SK-N-MC (cell line): ENCODE measurements at regions not wholly inside any gene's neighbourhood (a gene's known extent, or its start where the extent isn't known, plus 50 kb on each side); places are given as distances from the start of the nearest gene placed in this dataset.

Experiments used
- DNase-seq: peaks from one replicate; pipeline ENCODE4 v3.0.0-alpha.2; 2011; ENCODE audit warnings: low read depth, low spot score
- H3K27ac ChIP-seq: fragments of 200-600 bp; sonication (generic); 2 replicates; pipeline ENCODE4 v1.5.1; 2016; ENCODE audit warnings: mixed run types
- H3K36me3 ChIP-seq: fragments of 200-600 bp; sonication (generic); 2 replicates; pipeline ENCODE4 v1.6.1; 2017; ENCODE audit warnings: antibody characterized with exemption, low read length, mixed read lengths; ENCODE audit not compliant: insufficient read depth
- H3K4me3 ChIP-seq: fragments of 200-600 bp; sonication (generic); 2 replicates; pipeline ENCODE4 v1.5.1; 2016
- H3K9ac ChIP-seq: fragments of 200-600 bp; sonication (generic); 2 replicates; pipeline ENCODE4 v1.8.0; 2017; ENCODE audit warnings: mixed run types, mixed read lengths; ENCODE audit not compliant: insufficient read length
- H3K9me3 ChIP-seq: fragments of 200-600 bp; sonication (generic); 2 replicates; pipeline ENCODE4 v1.6.1; 2017; ENCODE audit warnings: low read depth, mild to moderate bottlenecking, antibody characterized with exemption, low read length, moderate library complexity, mixed read lengths
- EZH2 ChIP-seq: fragments of 200-600 bp; sonication (generic); IDR thresholded peaks from one replicate; pipeline ENCODE4 v1.6.1; 2017; ENCODE audit warnings: antibody characterized with exemption
- FOXP2 ChIP-seq: optimal IDR thresholded peaks from 2 replicates; pipeline ENCODE3; 2011; ENCODE audit warnings: mild to moderate bottlenecking, moderate library complexity; ENCODE audit not compliant: insufficient read depth; ENCODE audit errors: extremely low read length, control extremely low read depth
- POLR2AphosphoS5 ChIP-seq: IDR thresholded peaks from 2 replicates; pipeline ENCODE4 v1.6.1; 2012; ENCODE audit warnings: mild to moderate bottlenecking, low read depth, low read length, borderline replicate concordance

DNA sequence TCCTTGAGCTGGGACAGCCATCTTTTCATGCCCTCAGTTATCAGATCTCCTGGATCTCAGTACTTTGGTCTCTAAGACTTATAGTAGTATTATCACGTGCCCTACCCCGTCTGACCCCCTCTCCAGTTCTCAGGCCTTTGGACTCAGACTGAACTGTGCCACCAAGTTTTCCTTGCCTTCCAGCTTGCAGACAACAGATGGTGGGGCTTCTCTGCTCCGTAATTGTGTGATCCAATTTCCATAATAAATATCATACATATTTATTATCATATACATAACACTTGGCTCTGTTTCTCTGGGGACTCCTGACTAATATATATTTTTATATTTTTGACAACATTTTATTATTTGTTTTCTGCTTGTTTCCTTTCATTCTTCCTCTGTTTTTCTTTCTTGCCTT is 458.8 kb upstream of the SEMA6D start:
- Histone ChIP-seq H3K27ac (no peak overlapping the region), H3K9ac (no peak overlapping the region), H3K9me3 (no peaks in the 10 kb centered on the region), H3K36me3 (no peaks in the 10 kb centered on the region), H3K4me3 (no peak overlapping the region)
- TF ChIP-seq EZH2 (no peak), POLR2AphosphoS5 (no peak), FOXP2 (no peak)
- DNase-seq = no peak

DNA sequence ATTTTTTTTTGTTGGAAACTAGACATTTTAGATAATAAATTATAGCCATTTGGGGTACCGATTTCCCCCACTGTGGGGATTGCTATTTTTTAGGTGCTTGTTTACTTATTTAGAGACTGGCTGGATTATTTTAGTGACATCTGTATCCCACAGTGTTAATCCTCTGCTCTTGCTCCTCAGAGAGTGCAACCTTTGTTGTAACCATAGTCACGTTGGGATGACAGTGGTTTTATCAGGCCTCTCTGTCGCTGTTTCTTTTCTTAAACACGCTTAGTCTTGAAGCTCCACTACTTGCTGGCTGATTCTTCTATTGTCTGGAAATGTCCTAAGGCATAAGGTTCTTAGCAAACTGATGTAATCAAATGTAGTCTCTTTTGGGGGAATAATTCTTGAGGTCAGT is 451.6 kb upstream of the SEMA6D start:
- no peak for DNase-seq
- no peak overlapping the region for H3K27ac ChIP-seq
- H3K36me3 ChIP-seq = no peaks in the 10 kb centered on the region
- TF ChIP-seq EZH2 (no peak), POLR2AphosphoS5 (no peak), FOXP2 (no peak)
- H3K4me3 ChIP-seq = no peak overlapping the region
- no peak overlapping the region for H3K9ac ChIP-seq
- no peaks in the 10 kb centered on the region for H3K9me3 ChIP-seq

DNA sequence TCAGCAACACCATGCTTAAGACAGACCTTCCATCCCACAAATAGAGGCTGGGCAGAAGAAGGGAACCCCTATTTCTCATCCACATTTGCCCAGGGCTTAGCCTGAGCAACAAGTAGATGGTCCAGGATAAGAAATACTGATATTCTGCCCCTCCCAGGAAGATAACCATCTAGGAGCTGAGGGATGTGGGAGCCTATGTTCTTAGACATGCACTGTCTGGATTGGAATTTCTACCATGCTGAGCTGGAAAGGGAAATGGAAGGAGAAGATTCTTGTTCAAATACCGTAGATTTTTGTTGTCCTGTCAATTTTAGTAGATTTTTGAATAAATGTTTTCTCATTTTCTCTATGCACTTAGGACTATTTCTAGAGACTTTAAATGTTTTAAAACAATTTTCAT is 450.7 kb upstream of the SEMA6D start:
- H3K4me3 ChIP-seq = no peak overlapping the region
- no peak for TF ChIP-seq EZH2
- TF ChIP-seq FOXP2 = no peak
- TF ChIP-seq POLR2AphosphoS5 = no peak
- no peaks in the 10 kb centered on the region for H3K9me3 ChIP-seq
- no peak overlapping the region for H3K9ac ChIP-seq
- no peak for DNase-seq
- H3K36me3 ChIP-seq = no peaks in the 10 kb centered on the region
- no peak overlapping the region for H3K27ac ChIP-seq

DNA sequence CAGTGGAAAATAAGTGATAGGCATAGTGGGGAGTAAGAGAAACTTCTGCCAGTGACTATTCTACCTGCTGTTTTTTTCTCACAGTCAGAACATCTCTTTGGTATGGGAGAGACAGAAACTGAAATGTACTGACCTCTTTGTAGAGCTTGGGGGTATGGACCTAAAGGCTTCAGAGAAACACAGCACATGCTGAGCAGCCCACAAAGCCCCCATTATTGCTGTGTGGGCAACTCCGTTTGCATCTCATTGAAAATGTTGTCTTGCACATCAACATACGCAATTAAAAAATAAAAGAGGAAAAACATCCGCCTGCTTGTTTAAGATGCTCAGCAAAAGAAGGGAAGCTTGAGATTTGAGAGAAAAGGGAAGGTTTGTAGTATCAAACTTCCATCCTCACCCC is 443.4 kb upstream of the SEMA6D start:
- no peak for DNase-seq
- Histone ChIP-seq H3K36me3 (no peaks in the 10 kb centered on the region), H3K9me3 (no peaks in the 10 kb centered on the region; the same call in 1 of the 2 replicates), H3K9ac (no peak overlapping the region), H3K27ac (no peak overlapping the region), H3K4me3 (no peak overlapping the region)
- TF ChIP-seq EZH2 (no peak), POLR2AphosphoS5 (no peak), FOXP2 (no peak)

DNA sequence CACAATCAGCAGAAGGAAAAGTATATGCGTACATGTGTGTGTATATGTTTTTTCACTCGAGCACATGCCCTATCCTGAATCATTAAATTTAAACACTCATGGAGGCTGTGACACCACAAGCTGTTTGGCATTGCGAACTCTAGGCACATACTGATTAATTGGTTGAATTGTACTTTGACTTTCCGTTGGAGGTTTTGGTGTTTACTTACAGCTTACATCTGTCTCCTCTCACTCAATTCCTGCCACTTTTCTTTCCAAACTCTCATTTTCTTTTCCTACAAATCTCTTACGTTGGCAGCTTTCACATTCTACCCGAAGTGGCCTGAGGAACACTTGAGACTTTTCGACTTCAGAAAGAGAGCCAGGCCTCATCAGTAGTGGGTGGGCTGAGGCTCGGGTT is 434.1 kb upstream of the SEMA6D start:
- TF ChIP-seq EZH2 (no peak), POLR2AphosphoS5 (no peak), FOXP2 (no peak)
- Histone ChIP-seq H3K36me3 (no peaks in the 10 kb centered on the region), H3K27ac (no peak overlapping the region), H3K9ac (no peak overlapping the region), H3K4me3 (no peak overlapping the region), H3K9me3 (no peaks in the 10 kb centered on the region)
- no peak for DNase-seq

DNA sequence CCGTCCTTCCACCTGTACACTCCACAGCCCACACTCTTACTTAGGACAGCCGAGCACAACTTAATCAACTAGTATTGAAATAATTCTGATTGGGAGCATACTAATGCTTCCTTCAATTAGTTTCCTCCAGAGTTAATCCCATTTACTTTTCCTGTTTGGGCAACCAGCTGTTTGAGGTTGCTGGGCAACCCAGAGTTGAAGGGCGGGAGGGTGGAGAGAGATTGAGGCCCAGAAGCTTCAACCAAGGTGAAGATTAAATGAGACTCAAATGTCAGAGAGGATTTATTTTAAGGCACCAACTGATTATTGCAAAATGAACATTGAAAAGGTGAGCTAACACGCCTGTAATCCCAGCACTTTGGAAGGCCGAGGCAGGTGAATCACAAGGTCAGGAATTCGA is 428.5 kb upstream of the SEMA6D start:
- no peak overlapping the region for H3K9ac ChIP-seq
- no peak for DNase-seq
- TF ChIP-seq POLR2AphosphoS5 (no peak), EZH2 (no peak), FOXP2 (no peak)
- H3K4me3 ChIP-seq = no peak overlapping the region
- no peaks in the 10 kb centered on the region for H3K9me3 ChIP-seq
- H3K36me3 ChIP-seq = no peaks in the 10 kb centered on the region
- H3K27ac ChIP-seq = no peak overlapping the region

DNA sequence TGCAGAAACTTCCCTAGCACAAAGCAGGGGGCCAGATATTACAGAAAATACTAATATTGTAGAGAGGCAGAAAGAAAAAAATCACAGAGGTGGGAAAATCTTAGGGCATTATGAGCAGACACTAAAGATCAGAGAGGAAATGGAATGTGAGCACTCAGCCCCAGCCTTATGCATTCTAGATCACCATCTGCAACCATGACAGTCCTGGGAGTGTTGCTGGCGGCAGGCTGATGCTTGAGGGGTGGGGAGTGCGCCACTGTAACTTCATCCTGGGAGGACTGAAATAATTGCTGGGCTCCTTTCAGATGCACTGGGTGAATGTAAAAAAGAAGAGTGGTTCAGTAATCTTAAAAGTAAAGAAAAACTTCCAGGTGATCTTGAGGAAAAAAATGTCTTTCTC is 427.6 kb upstream of the SEMA6D start:
- Histone ChIP-seq H3K9me3 (no peaks in the 10 kb centered on the region), H3K9ac (peak overlapping the region; percentile 30), H3K27ac (peak overlapping the region; percentile 72), H3K4me3 (no peak overlapping the region), H3K36me3 (no peaks in the 10 kb centered on the region)
- DNase-seq = no peak
- no peak for TF ChIP-seq FOXP2
- TF ChIP-seq POLR2AphosphoS5 = no peak
- TF ChIP-seq EZH2 = no peak

DNA sequence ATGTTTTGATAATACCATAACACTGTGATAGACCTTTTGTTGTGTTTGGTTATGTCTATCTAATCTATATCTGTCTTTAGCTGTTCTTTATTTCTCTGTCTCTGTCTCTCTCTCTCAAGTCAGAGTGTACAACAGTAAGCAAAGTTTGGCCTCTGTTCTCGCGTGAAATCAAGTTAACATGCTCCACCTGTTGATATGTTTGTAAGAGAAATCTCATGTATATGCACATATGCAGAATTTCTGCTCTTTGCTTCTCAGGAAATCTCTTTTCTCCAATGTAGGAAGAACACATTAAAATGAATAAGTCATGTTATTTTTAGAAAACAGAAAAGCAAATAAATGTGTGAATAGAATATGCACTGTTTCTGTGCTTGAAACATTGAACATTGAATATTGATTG is 425.5 kb upstream of the SEMA6D start:
- H3K9me3 ChIP-seq = no peaks in the 10 kb centered on the region
- H3K36me3 ChIP-seq = no peaks in the 10 kb centered on the region
- DNase-seq = no peak
- H3K4me3 ChIP-seq = no peak overlapping the region
- H3K9ac ChIP-seq = no peak overlapping the region
- no peak for TF ChIP-seq EZH2
- TF ChIP-seq FOXP2 = no peak
- no peak for TF ChIP-seq POLR2AphosphoS5
- H3K27ac ChIP-seq = 0 out of 2 replicates have a peak overlapping the region, but pooled peaks have one; percentile 14

DNA sequence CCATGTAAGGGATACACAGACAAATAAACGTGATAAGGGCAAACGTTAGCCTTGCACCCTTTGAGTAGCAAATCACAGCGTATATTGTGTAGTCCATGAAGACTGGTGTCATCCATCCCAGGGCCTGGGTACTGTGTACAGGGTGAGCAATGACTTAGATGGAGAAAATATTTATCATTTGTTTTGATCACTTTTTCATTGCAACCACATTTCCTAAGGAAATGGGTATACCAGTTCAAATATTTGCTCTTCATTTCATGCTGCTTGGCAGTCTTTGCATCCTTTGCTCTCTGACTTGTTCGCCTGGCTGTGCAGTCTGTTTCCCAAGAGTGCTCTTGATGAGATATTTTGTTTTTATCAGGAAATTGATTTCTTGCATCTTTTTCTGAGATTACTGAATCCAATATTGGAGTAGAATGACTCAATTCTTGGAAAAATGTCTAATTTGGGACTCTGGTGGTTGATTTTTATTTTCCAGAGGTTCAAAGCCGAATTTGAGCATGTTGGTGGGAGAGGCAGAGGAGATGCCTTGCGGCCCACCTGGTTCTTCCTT is 424.6 kb upstream of the SEMA6D start:
- TF ChIP-seq POLR2AphosphoS5 (no peak), FOXP2 (no peak), EZH2 (no peak)
- no peak overlapping the region for H3K9ac ChIP-seq
- DNase-seq = no peak
- no peaks in the 10 kb centered on the region for H3K36me3 ChIP-seq
- H3K4me3 ChIP-seq = no peak overlapping the region
- no peaks in the 10 kb centered on the region for H3K9me3 ChIP-seq
- H3K27ac ChIP-seq = peak overlapping the region; percentile 96
